ENCODE measurements at regions not wholly inside any gene's neighbourhood (a gene's known extent, or its start where the extent isn't known, plus 50 kb on each side); places are given as distances from the start of the nearest gene placed in this dataset.

- TF ChIP-seq POLR2A (IDR thresholded peaks at IDR 0.05) (no peak), CTCF (IDR thresholded peaks at IDR 0.05) (no peak)
- Histone ChIP-seq H3K27ac (no peak overlapping the region), H3K9me3 (no peaks in the 10 kb centered on the region), H3K36me3 (no peaks in the 10 kb centered on the region), H3K27me3 (peaks cover 0 to 7% (median 0%) of the 10 kb centered on the region in 4 donors), H3K4me3 (no peak overlapping the region), H3K4me1 (no peaks in the 10 kb centered on the region)
- intact Hi-C loops (cut with DNase I): no loop called here
- DNase-seq: no peak
- 58 to 74% methylated on average over 6 to 10 of the region's 12 CpGs for WGBS, 2 donors
Observed at GRCh38 chr7:24059775-24060174, 224.2 kb upstream of the NPY start.

- intact Hi-C loops (cut with DNase I): no loop called here
- Histone ChIP-seq H3K36me3 (no peaks in the 10 kb centered on the region), H3K27me3 (no peaks in the 10 kb centered on the region), H3K4me1 (no peaks in the 10 kb centered on the region), H3K4me3 (no peak overlapping the region), H3K9me3 (no peaks in the 10 kb centered on the region), H3K27ac (no peak overlapping the region)
- WGBS, 2 donors: 72 to 85% methylated on average over 6 of the region's 6 CpGs
- TF ChIP-seq CTCF (IDR thresholded peaks at IDR 0.05) (no peak), POLR2A (IDR thresholded peaks at IDR 0.05) (no peak)
- DNase-seq: no peak
Observed at GRCh38 chr7:24063721-24064120, 220.3 kb upstream of the NPY start.

DNA sequence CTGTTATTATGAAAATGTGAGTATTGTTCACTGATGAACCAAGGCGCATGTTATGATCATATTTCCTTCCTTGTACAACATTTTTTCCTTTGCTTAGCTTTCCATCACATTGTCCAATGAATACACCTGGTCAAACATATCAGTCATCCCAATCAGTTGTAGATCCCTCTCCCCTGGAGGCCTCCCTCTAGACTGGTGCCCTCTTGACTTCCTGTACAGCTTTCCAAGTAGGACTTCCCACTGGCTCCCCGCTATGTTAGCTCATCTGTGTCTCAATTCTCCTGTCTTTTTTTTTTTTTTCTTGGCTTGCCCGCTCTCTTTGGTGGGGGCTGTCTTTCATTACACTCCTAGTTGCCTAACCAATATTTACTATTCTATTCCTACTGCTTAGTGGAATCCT, 214.2 kb upstream of the NPY start:
- Histone ChIP-seq H3K36me3 (no peaks in the 10 kb centered on the region), H3K9me3 (no peaks in the 10 kb centered on the region), H3K4me3 (no peak overlapping the region), H3K27ac (no peak overlapping the region), H3K4me1 (peaks cover 0 to 6% (median 0%) of the 10 kb centered on the region in 3 donors), H3K27me3 (no peaks in the 10 kb centered on the region)
- intact Hi-C loops (cut with DNase I): no loop called here
- no peak for DNase-seq
- WGBS, 2 donors: 69 to 75% methylated on average over 3 of the region's 3 CpGs
- TF ChIP-seq POLR2A (IDR thresholded peaks at IDR 0.05): no peak
- no peak for TF ChIP-seq CTCF (IDR thresholded peaks at IDR 0.05)

DNA sequence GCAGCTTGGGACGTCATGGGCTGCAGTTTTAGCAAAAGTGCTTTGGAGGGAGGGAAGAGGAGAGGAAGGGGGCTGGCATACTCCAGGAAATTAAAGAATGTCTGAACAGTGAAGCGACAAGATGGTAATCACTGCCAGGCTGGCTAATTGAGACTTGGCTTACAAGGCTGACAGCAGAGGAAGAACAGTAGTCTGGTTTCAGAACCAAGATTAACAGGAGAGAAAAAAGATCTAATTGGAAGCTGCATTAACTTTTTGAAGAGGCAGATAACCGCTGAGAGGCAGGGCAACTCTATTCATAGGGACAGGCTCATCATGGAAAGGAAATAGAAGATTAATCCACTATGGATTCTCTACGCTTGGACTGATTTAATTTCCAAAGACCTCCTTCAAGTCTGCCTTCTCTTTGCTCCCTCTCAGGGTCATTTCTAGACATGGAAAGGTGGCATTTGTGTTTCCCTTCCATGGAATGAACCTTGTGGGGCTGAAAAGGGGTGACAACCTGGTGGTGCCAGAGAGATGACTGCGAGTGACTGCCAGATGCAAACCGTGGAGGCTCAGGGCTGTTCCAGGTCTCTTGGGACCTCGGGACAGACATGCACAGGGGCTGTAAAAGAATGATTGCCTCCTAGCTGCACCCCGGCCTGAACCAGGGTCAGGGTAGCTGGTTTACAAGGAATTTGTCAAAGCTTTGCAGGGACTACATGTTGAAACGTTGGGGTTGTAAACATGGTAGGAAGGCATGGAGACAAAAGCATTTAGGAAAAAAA, 210.2 kb upstream of the NPY start:
- intact Hi-C loops (cut with DNase I): no loop called here
- Histone ChIP-seq H3K27ac (no peak overlapping the region), H3K36me3 (no peaks in the 10 kb centered on the region), H3K4me1 (peaks cover 0 to 14% (median 3%) of the 10 kb centered on the region in 3 donors), H3K27me3 (no peaks in the 10 kb centered on the region), H3K9me3 (no peaks in the 10 kb centered on the region), H3K4me3 (no peak overlapping the region)
- WGBS, 2 donors: 65 to 76% methylated on average over 7 to 9 of the region's 9 CpGs
- TF ChIP-seq CTCF (IDR thresholded peaks at IDR 0.05): no peak
- no peak for TF ChIP-seq POLR2A (IDR thresholded peaks at IDR 0.05)
- no peak for DNase-seq

DNA sequence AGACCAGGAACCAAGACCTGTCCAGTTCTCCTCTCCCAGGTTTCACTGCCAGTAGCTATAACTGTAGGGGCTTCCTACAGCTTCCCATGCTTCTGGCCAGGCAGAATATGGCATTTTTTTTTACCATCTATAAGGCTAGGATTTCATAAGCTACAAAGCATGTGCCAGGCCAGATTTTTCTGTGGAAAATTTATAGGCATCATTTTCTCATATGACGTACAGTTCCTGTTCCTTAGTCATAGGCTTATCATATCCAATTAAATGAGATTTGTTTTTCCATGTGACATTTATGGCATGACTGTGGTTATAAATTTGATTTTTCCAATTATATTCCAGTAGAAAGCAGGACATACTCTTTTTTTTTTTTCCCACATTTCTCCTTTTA, 208.6 kb upstream of the NPY start:
- 19 to 39% methylated on average over 1 of the region's 1 CpG for WGBS, 2 donors

More for the DNA sequence above, 208.6 kb upstream of the NPY start:
- Histone ChIP-seq H3K4me1 (peaks cover 0 to 14% (median 3%) of the 10 kb centered on the region in 3 donors), H3K27me3 (no peaks in the 10 kb centered on the region), H3K36me3 (no peaks in the 10 kb centered on the region), H3K27ac (peak overlapping the region in 2 of 4 donors; percentile 38 to 51), H3K4me3 (peak overlapping the region in 1 of 4 donors; percentile 30), H3K9me3 (no peaks in the 10 kb centered on the region)
- DNase-seq: no peak
- no peak for TF ChIP-seq CTCF (IDR thresholded peaks at IDR 0.05)
- no peak for TF ChIP-seq POLR2A (IDR thresholded peaks at IDR 0.05)
- intact Hi-C loops (cut with DNase I): no loop called here
